IPS-NIHi7 (cell line): ENCODE measurements at regions not wholly inside any gene's neighbourhood (a gene's known extent, or its start where the extent isn't known, plus 50 kb on each side); places are given as distances from the start of the nearest gene placed in this dataset.

Experiments
- DNase-seq: peaks from one replicate; pipeline ENCODE4 v3.0.0; 2012; ENCODE audit warnings: mixed read lengths; ENCODE audit errors: extremely low spot score

- no peak for DNase-seq
Observed at GRCh38 chr4:32824336-32824735, 2104.2 kb downstream of the PCDH7 start.

GRCh38 chr4:32826169-32826568 is 2106.0 kb downstream of the PCDH7 start:
- no peak for DNase-seq

- no peak for DNase-seq
Observed at GRCh38 chr4:32830160-32830559, 2110.0 kb downstream of the PCDH7 start.

GRCh38 chr4:32831104-32831503 is 2110.9 kb downstream of the PCDH7 start:
- no peak for DNase-seq

GRCh38 chr4:32840461-32841189 is 2120.5 kb downstream of the PCDH7 start:
- no peak for DNase-seq

- no peak for DNase-seq
Observed at GRCh38 chr4:32841217-32841616, 2121.0 kb downstream of the PCDH7 start.

- DNase-seq = no peak
Observed at GRCh38 chr4:32847461-32847860, 2127.3 kb downstream of the PCDH7 start.

- DNase-seq = no peak
Observed at GRCh38 chr4:32855622-32856021, 2135.5 kb downstream of the PCDH7 start.

- DNase-seq = no peak
Observed at GRCh38 chr4:32858361-32858760, 2138.2 kb downstream of the PCDH7 start.

GRCh38 chr4:32858971-32859370 is 2138.8 kb downstream of the PCDH7 start:
- DNase-seq = no peak

- DNase-seq = no peak
Observed at GRCh38 chr4:32864713-32865351, 2144.7 kb downstream of the PCDH7 start.

GRCh38 chr4:32876546-32876945 is 2156.4 kb downstream of the PCDH7 start:
- DNase-seq = no peak

- no peak for DNase-seq
Observed at GRCh38 chr4:32879913-32880312, 2159.7 kb downstream of the PCDH7 start.

- no peak for DNase-seq
Observed at GRCh38 chr4:32884198-32884597, 2164.0 kb downstream of the PCDH7 start.

- DNase-seq = no peak
Observed at GRCh38 chr4:32890398-32890797, 2170.2 kb downstream of the PCDH7 start.

- DNase-seq = no peak
Observed at GRCh38 chr4:32909053-32909452, 2188.9 kb downstream of the PCDH7 start.

GRCh38 chr4:32909736-32910135 is 2189.6 kb downstream of the PCDH7 start:
- DNase-seq = peak; percentile 10

GRCh38 chr4:32917586-32917985 is 2197.4 kb downstream of the PCDH7 start:
- no peak for DNase-seq

GRCh38 chr4:32929796-32930699 is 2209.9 kb downstream of the PCDH7 start:
- DNase-seq = no peak

GRCh38 chr4:32930700-32931099 is 2210.5 kb downstream of the PCDH7 start:
- DNase-seq = no peak

- no peak for DNase-seq
Observed at GRCh38 chr4:32931475-32931874, 2211.3 kb downstream of the PCDH7 start.

GRCh38 chr4:32932156-32932555 is 2212.0 kb downstream of the PCDH7 start:
- no peak for DNase-seq
